Kidney epithelial cell (primary cell): ENCODE measurements at regions not wholly inside any gene's neighbourhood (a gene's known extent, or its start where the extent isn't known, plus 50 kb on each side); places are given as distances from the start of the nearest gene placed in this dataset.

Experiments
- DNase-seq: peaks from one replicate; pipeline ENCODE4 v3.0.0-alpha.2; 2010; ENCODE audit warnings: low read depth
- H3K27me3 ChIP-seq: 2 replicates; pipeline ENCODE4 v1.6.0; 2011; ENCODE audit warnings: low read length; ENCODE audit not compliant: control insufficient read depth, insufficient read depth
- H3K36me3 ChIP-seq: 2 replicates; pipeline ENCODE4 v1.5.1; 2011; ENCODE audit warnings: low read length; ENCODE audit not compliant: control insufficient read depth, insufficient read depth
- H3K4me3 ChIP-seq: 2 replicates; pipeline ENCODE4 v1.5.1; 2011; ENCODE audit warnings: low read depth, mild to moderate bottlenecking, control low read depth, low read length
- CTCF ChIP-seq: IDR thresholded peaks from 2 replicates; pipeline ENCODE4 v1.5.1; 2011; ENCODE audit warnings: mild to moderate bottlenecking, moderate library complexity, low read length, control low read depth, inconsistent platforms; ENCODE audit not compliant: insufficient read depth, poor library complexity, severe bottlenecking

GRCh38 chr5:97542469-97542868, 359.4 kb upstream of the RIOK2 start:
- no peak for DNase-seq
- no peak overlapping the region for H3K4me3 ChIP-seq
- no peak for TF ChIP-seq CTCF

GRCh38 chr5:97543166-97543565, 360.1 kb upstream of the RIOK2 start:
- H3K36me3 ChIP-seq: no peaks in the 10 kb centered on the region
- no peak for TF ChIP-seq CTCF
- no peak for DNase-seq
- no peak overlapping the region for H3K4me3 ChIP-seq
- no peaks in the 10 kb centered on the region for H3K27me3 ChIP-seq

More at GRCh38 chr5:97542469-97542868, 359.4 kb upstream of the RIOK2 start:
- Histone ChIP-seq H3K36me3 (no peaks in the 10 kb centered on the region), H3K27me3 (no peaks in the 10 kb centered on the region)

- Histone ChIP-seq H3K36me3 (no peaks in the 10 kb centered on the region), H3K27me3 (no peaks in the 10 kb centered on the region), H3K4me3 (no peak overlapping the region)
- DNase-seq: no peak
- TF ChIP-seq CTCF: no peak
Measured at GRCh38 chr5:97544240-97544639, 361.2 kb upstream of the RIOK2 start.

GRCh38 chr5:97544678-97545077, 361.6 kb upstream of the RIOK2 start:
- H3K27me3 ChIP-seq: no peaks in the 10 kb centered on the region
- no peak for TF ChIP-seq CTCF
- no peaks in the 10 kb centered on the region for H3K36me3 ChIP-seq
- no peak for DNase-seq
- no peak overlapping the region for H3K4me3 ChIP-seq

- TF ChIP-seq CTCF: no peak
- Histone ChIP-seq H3K27me3 (no peaks in the 10 kb centered on the region), H3K36me3 (no peaks in the 10 kb centered on the region), H3K4me3 (no peak overlapping the region)
- DNase-seq: no peak
Measured at GRCh38 chr5:97545446-97545845, 362.4 kb upstream of the RIOK2 start.

- no peak overlapping the region for H3K4me3 ChIP-seq
- no peak for TF ChIP-seq CTCF
- no peak for DNase-seq
- H3K27me3 ChIP-seq: no peaks in the 10 kb centered on the region
- H3K36me3 ChIP-seq: no peaks in the 10 kb centered on the region
Measured at GRCh38 chr5:97545886-97546535, 363.0 kb upstream of the RIOK2 start.
